ENCODE measurements at regions not wholly inside any gene's neighbourhood (a gene's known extent, or its start where the extent isn't known, plus 50 kb on each side); places are given as distances from the start of the nearest gene placed in this dataset.

GRCh38 chr14:82362452-82362851 lies 828.8 kb upstream of the SEL1L start:
- DNase-seq (ENCODE audit: low read depth), result no peak

DNA sequence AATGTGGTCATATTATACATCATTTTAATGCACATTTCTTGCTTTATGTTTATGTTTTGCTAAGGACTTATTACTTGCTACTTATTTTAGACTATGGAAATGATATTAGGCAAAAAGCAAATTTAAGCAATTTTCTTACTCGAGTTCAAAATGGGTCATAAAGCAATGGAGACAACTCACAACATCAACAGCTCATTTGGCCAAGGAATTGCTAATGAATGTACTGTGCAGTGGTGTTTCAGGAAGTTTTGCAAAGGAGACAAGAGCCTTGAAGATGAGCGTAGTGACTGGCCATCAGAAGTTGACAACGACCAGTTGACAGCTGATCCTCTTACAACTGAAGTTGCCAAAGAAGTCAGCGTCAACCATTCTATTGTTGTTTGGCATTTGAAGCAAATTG lies 831.8 kb upstream of the SEL1L start:
- DNase-seq (ENCODE audit: low read depth), result no peak

DNA sequence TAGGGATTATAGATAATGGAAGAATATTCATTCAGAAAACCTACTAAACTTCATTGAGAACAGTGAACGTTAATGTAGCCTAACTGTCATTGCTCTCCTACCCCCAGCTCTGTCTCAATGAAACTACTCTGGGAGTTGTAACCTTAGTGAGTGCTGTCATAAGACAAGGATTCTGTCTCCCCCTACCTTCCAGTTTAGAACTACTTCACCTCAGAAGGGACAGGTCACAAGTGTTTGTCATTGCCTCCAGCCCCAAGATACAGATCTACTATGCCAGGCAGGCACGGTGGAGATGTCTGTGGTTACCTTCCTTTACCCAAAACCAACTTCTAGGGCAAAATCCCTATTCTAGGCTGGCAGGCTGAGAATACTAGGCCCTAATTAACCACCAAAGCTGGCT lies 833.1 kb upstream of the SEL1L start:
- no peak for DNase-seq (ENCODE audit: low read depth)

GRCh38 chr14:82379291-82379690 lies 845.6 kb upstream of the SEL1L start:
- DNase-seq (ENCODE audit: low read depth), result no peak

- no peak for DNase-seq (ENCODE audit: low read depth)
Measured at GRCh38 chr14:82385048-82385447, 851.4 kb upstream of the SEL1L start.

DNA sequence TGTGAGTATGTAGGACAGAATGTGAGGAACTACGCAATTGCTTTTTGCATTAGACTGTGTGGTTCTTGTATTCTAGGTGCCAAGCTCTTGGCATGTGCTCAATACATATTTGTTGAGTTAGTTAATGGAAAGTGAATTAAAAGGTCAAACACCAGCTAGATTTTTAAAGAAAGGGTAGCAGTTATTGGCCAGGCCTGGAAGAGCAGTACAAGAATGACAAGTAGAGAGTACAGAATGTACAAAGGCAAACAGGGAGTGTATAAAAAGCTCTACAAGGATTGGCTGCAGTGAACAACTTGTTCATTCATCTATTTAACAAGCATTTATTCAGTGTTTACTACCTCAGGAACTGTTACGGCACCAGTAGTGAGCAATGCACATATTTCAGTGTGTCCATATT lies 854.0 kb upstream of the SEL1L start:
- no peak for DNase-seq (ENCODE audit: low read depth)

DNA sequence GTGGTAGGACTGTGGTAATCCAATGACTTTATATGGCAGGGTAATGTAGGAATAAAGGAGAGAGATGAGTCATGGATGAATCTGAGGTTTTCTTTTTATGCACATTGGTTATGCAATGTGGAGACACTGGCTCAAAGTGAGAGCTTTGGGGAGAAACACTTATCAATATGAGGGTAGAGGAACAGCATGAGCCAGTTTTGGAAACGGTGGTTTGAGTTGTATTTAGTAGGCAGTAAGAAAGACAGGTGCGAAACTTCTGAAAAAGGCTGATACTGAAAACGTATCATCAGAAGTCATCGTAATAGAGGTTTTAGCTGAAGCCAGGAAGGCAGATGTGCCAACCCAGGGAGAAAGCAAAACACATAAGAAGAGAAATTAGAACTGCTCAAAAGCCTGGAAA lies 854.8 kb upstream of the SEL1L start:
- DNase-seq (ENCODE audit: low read depth), result no peak

GRCh38 chr14:82390586-82390985 lies 856.9 kb upstream of the SEL1L start:
- DNase-seq (ENCODE audit: low read depth), result no peak

- no peak for DNase-seq (ENCODE audit: low read depth)
Measured at GRCh38 chr14:82394916-82395315, 861.3 kb upstream of the SEL1L start.

DNA sequence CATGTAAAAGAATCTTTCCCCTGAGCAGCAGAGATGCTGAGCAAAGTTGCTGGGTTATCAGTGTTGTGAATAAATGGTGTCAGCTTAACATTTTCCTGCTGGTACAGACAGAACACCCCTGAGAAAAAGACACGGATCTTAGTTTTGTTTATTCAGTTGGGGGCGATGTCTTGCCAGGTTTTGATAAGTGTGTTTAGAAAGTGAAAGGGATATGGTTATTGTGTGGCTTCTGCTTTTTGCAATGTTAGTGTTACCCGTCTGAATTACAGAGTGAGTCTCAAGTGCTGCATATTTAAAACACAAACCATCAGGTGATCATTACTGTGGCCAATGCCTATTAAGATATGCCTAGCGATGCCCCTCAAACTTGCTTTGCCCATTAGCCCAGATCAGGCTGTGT lies 864.6 kb upstream of the SEL1L start:
- DNase-seq (ENCODE audit: low read depth), result no peak

DNA sequence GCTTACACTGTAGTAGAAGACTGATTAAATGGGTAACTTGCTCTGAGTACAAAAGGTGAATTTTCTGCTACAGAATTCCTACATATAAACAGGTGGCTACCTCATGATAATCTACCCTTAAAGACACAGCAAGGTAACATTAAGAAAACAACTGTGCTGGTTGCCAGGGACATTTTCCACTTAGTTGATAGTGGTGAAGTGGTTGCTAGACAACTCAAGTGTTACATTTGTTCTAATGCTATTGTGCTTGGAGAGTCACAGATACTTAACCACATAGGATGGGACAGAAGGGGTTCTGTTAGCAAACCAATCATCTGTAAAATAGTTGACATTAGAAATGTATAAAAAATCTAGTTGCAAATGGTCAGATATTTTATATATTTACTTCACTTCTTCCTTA lies 870.3 kb upstream of the SEL1L start:
- no peak for DNase-seq (ENCODE audit: low read depth)

GRCh38 chr14:82410064-82410463 lies 876.4 kb upstream of the SEL1L start:
- no peak for DNase-seq (ENCODE audit: low read depth)

DNA sequence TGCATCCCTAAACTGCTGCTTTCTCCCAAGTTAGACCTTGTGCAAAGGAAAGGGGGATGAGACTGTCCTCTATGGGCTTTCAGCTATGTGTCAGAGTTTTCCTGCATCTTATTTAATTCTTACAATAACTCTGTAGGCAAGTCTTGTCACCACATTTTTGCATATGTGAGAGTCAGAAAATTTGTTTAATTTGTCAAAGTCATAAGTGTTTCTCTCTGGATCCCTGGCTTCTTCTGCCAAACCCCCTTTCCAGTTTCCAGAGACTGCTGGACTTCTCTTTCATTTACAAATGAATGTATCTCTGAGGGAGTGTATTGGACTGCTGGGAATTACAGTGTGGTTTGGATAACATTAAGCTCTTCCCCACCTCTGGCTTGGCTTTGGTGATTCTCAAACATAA lies 877.6 kb upstream of the SEL1L start:
- DNase-seq (ENCODE audit: low read depth), result no peak

GRCh38 chr14:82412545-82412944 lies 878.9 kb upstream of the SEL1L start:
- DNase-seq (ENCODE audit: low read depth), result no peak

DNA sequence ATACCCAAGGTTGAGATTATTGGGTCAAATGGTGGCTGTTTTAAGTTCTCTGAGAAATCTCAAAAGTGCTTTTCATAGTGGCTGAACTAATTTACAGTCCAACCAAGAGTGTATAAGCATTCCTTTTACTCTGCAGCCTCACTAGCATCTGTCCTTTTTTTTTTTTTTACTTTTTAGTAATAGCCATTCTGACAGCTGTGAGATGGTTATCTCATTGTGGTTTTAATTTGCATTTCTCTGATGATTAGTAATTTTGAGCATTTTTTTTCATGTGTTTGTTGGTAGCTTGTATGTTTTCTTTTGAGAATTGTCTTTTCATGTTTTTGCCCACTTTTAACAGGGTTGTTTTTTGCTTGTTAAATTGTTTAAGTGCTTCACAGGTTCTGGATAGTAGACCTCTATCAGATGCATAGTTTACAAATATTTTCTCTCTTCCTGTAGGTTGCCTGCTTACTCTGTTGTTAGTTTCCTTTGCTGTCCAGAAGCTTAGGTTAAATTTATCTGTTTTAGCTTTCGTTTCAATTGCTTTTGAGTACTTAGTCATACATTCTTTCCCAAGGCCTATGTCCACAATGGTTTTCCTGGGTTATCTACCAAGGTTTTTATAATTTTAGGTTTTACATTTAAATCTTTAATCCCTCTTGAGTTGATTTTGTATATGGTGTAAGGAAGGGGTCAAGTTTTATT lies 881.3 kb upstream of the SEL1L start:
- DNase-seq (ENCODE audit: low read depth), result no peak

GRCh38 chr14:82419933-82420332 lies 886.3 kb upstream of the SEL1L start:
- no peak for DNase-seq (ENCODE audit: low read depth)

DNA sequence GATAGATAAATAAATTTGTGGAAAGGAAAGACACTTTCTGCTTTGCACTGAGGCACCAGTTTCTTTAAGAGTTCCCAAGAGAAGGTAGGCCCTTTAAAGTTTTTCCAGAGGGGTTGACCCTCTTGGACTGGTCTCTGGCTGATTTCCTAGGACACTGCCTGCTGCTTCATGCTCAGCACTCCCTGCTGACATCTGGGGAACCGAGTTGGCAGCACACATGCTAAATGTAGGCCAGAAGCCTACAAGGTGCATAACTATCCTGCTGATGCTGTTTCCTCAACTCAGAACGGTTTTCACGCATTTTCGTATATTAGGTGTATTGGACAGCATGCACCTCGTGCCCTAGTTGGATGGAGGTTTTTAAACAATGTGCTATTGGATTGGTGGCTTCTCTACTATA lies 887.2 kb upstream of the SEL1L start:
- no peak for DNase-seq (ENCODE audit: low read depth)

DNA sequence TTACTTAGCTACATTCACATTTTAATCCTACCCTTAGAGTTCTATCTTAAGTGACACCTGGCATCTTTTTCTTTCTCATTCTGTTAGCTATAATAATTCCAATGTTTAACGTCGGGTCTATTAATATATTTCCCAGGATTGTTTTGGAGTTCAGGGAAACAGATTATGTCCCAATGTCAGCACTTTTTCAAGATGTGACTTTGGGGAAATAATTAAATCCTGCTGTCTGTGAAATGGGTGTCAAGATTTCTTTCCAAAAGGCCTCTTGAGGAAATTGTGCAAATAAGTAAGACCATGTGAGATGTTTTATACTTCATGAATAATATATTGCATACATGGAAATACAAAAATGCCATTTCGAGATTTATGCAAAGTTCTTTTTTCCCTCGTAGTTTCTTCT lies 887.6 kb upstream of the SEL1L start:
- no peak for DNase-seq (ENCODE audit: low read depth)

DNA sequence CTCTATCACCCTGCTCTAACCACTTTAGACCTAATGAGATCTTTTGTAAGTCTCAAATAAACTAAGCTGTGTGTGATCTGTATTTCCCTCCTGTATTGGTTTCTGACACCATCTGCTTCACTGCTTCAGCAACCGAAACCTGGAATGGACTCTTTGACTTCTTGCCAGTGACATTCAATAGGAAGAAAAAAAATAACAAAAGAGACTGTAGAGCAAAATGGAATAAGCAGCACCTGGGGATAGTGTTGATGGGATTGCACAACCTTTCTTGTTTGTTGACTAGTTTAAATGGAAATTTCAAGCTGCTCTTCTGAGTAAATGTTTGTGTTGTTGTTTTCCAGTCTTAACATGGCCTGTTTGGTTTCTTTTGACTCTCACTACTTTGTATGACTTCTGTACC lies 888.6 kb upstream of the SEL1L start:
- no peak for DNase-seq (ENCODE audit: low read depth)

DNA sequence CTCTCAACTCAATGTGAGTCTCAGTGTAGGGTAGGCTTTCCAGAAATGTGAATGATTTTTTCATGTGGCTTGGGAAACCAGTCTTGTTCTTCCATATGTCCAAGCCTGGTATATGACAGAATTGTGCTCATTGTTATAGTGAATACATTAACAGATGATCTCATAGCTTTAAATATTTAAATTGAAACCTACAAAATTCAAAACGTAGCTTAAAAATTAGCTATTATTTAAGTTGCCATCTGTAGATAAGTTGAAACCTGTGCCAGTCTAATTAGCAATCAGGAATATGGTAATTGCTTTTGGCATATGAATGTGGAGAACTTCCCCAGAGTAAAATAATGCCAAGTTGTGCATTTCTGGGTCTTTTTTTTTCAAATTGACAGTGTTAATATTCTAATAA lies 891.6 kb upstream of the SEL1L start:
- no peak for DNase-seq (ENCODE audit: low read depth)

- no peak for DNase-seq (ENCODE audit: low read depth)
Measured at GRCh38 chr14:82431031-82431430, 897.4 kb upstream of the SEL1L start.

- DNase-seq (ENCODE audit: low read depth), result no peak
Measured at GRCh38 chr14:82432301-82433105, 898.9 kb upstream of the SEL1L start.

GRCh38 chr14:82438436-82438835 lies 904.8 kb upstream of the SEL1L start:
- no peak for DNase-seq (ENCODE audit: low read depth)

DNA sequence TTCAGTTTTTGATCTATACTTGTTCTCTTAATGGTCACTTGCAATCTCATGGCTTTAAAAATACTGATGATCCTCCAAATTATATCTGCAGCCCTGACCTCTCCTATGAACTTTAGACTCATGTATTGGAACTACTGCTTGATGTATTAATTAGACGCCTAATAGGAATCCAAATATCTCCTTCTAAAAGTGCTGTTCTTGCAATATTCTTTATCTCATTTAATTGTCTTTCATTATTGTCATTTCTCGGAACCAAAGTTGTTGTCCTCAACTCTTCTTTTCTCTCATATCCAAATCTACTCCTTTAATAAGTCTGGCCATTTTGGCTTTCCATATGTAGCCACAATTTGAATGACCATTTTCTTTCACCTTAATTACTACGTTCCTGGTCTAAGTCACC lies 907.6 kb upstream of the SEL1L start:
- DNase-seq (ENCODE audit: low read depth), result no peak
